HepG2 (cell line): ENCODE measurements at regions not wholly inside any gene's neighbourhood (a gene's known extent, or its start where the extent isn't known, plus 50 kb on each side); places are given as distances from the start of the nearest gene placed in this dataset.

ENCODE experiments used
- ATAC-seq: fragments of 200-7000 bp; cut with Tn5 transposase; 3 replicates; pipeline ENCODE4 v1.9.1; 2020; ENCODE audit warnings: mild to moderate bottlenecking, moderate library complexity
- BruUV-seq: library from RNA; stranded (reverse); fragments of 400-500 nt; replicated peaks from 2 replicates; lab custom pipeline; 2021; lab: Mats Ljungman, UMichigan
- CTCF ChIA-PET: fragments of 300-600 bp; formaldehyde crosslinking; extraction: SDS; loops from one replicate; lab custom pipeline; 2021; ENCODE audit warnings: low total read pairs, inconsistent platforms, low intra/inter-chr PET ratio; lab: Yijun Ruan, JAX
- POLR2A ChIA-PET: fragments of 350-600 bp; sonication (Branson Sonifier 250); formaldehyde crosslinking; loops from one replicate; lab custom pipeline; 2020; ENCODE audit warnings: antibody characterized with exemption, inconsistent platforms; lab: Yijun Ruan, JAX
- DNase-seq: peaks from one replicate; pipeline ENCODE4 v3.0.0-alpha.2; 2015; ENCODE audit warnings: low spot score
- FAIRE-seq: peaks from 3 replicates; lab custom pipeline; 2011; peaks lifted over from hg19 to GRCh38; lab: Jason Lieb, UNC
- H2AFZ ChIP-seq: one replicate; pipeline ENCODE4 v1.6.1; 2011; ENCODE audit warnings: low read length, inconsistent platforms
- H3K27ac ChIP-seq: fragments of 300-600 bp; 3 replicates; pipeline ENCODE4 v1.8.0; 2011; ENCODE audit warnings: mixed run types, mild to moderate bottlenecking, mixed read lengths, low read length, inconsistent platforms; ENCODE audit not compliant: insufficient read depth; ENCODE audit errors: extremely low read length
- H3K27me3 ChIP-seq, 2 experiments: fragments of 200-600 bp in 1 of 2; 2 replicates in 1 of 2; 3 replicates in 1 of 2; pipeline versions ENCODE4 v1.6.0 to v1.8.0; 2011; ENCODE audit warnings: low read length in 2 of 2, mild to moderate bottlenecking in 2 of 2, moderate library complexity in 2 of 2, inconsistent platforms in 1 of 2; ENCODE audit not compliant: insufficient read depth in 2 of 2, control insufficient read depth in 1 of 2
- H3K36me3 ChIP-seq, 2 experiments: fragments of 200-600 bp in 1 of 2; replicated peaks in 1 of 2; 2 replicates in 1 of 2; 3 replicates in 1 of 2; pipeline versions ENCODE4 v1.5.1 to v1.8.0; 2011; ENCODE audit warnings: low read length in 2 of 2, inconsistent platforms in 1 of 2; ENCODE audit not compliant: insufficient read depth in 2 of 2, control insufficient read depth in 1 of 2
- H3K4me1 ChIP-seq: 2 replicates; pipeline ENCODE4 v1.5.1; 2012; ENCODE audit warnings: low read length, inconsistent platforms; ENCODE audit not compliant: insufficient read depth
- H3K4me2 ChIP-seq: 2 replicates; pipeline ENCODE4 v1.6.0; 2011; ENCODE audit warnings: low read depth, low read length, inconsistent platforms
- H3K4me3 ChIP-seq, 3 experiments: fragments of 200-600 bp in 1 of 3; sonication (generic), shearing (Covaris generic) in 1 of 3; replicated peaks in 1 of 3; 2 replicates each; pipeline ENCODE4 v1.5.1; 2011 to 2016; ENCODE audit warnings: low read length in 3 of 3, inconsistent platforms in 2 of 3, low read depth in 2 of 3, mild to moderate bottlenecking in 2 of 3, control low read depth in 1 of 3, mixed read lengths in 1 of 3; ENCODE audit not compliant: insufficient read depth in 1 of 3
- H3K79me2 ChIP-seq: one replicate; pipeline ENCODE4 v1.6.1; 2011; ENCODE audit warnings: low read length, inconsistent platforms; ENCODE audit not compliant: insufficient read depth
- H3K9ac ChIP-seq: 2 replicates; pipeline ENCODE4 v1.6.0; 2011; ENCODE audit warnings: mild to moderate bottlenecking, low read depth, low read length, inconsistent platforms; ENCODE audit not compliant: insufficient read depth
- H3K9me3 ChIP-seq: 2 replicates; pipeline ENCODE4 v1.5.1; 2012; ENCODE audit warnings: mild to moderate bottlenecking, low read length
- H4K20me1 ChIP-seq: 2 replicates; pipeline ENCODE4 v1.6.0; 2011; ENCODE audit warnings: inconsistent platforms, mild to moderate bottlenecking, low read length, moderate library complexity; ENCODE audit not compliant: insufficient read depth
- BRCA1 ChIP-seq: sonication (generic); formaldehyde crosslinking; IDR thresholded peaks from 2 replicates; pipeline ENCODE4 v1.4.0; 2020; ENCODE audit warnings: missing genetic modification reagents
- CSRNP1 ChIP-seq: sonication (generic); formaldehyde crosslinking; IDR thresholded peaks from 2 replicates; pipeline ENCODE4 v1.8.1; 2023; ENCODE audit warnings: mild to moderate bottlenecking, missing genetic modification reagents
- ELK4 ChIP-seq: sonication (generic); formaldehyde crosslinking; IDR thresholded peaks from 2 replicates; pipeline ENCODE4 v1.9.0; 2021; ENCODE audit warnings: missing genetic modification reagents, borderline replicate concordance
- GTF3A ChIP-seq: sonication (generic); formaldehyde crosslinking; conservative IDR thresholded peaks from 2 replicates; pipeline ENCODE4 v1.4.0; 2020; ENCODE audit warnings: mild to moderate bottlenecking, missing genetic modification reagents
- NCOA1 ChIP-seq: sonication (generic); formaldehyde crosslinking; IDR thresholded peaks from 2 replicates; pipeline ENCODE4 v1.9.0; 2021; ENCODE audit warnings: missing genetic modification reagents
- ZBTB40 ChIP-seq, 2 experiments: fragments of 450-650 bp in 1 of 2; sonication (generic) in 1 of 2; formaldehyde crosslinking in 1 of 2; IDR thresholded peaks; 2 replicates each; pipeline versions ENCODE4 v1.6.1 to v1.8.0; 2016 to 2022; ENCODE audit warnings: antibody characterized with exemption in 1 of 2, mild to moderate bottlenecking in 1 of 2, missing genetic modification reagents in 1 of 2
- ZNF362 ChIP-seq: sonication (generic); formaldehyde crosslinking; IDR thresholded peaks from 2 replicates; pipeline ENCODE4 v1.4.0; 2020; ENCODE audit warnings: missing genetic modification reagents, mild to moderate bottlenecking, borderline replicate concordance
- ZNF550 ChIP-seq: sonication (generic); formaldehyde crosslinking; IDR thresholded peaks from 2 replicates; pipeline ENCODE4 v1.4.0; 2020; ENCODE audit warnings: mild to moderate bottlenecking, missing genetic modification reagents, borderline replicate concordance
- ZNF747 ChIP-seq: sonication (generic); formaldehyde crosslinking; IDR thresholded peaks from 2 replicates; pipeline ENCODE4 v1.8.1; 2023; ENCODE audit warnings: missing genetic modification reagents, mild to moderate bottlenecking, borderline replicate concordance
- WGBS: methylation state at CpG from one replicate; pipeline ENCODE4 v1.1.6; 2017; ENCODE audit warnings: low lambda C conversion rate; 5-methylcytosine and 5-hydroxymethylcytosine counted together
- in situ Hi-C: cut with HindIII; loops from 2 replicates; pipeline ENCODE4 v1.10.0; 2017; ENCODE audit warnings: low pct_unique_long_range_greater_than_20kb; ENCODE audit not compliant: extremely low pct_ligation_motif_present
- intact Hi-C: fragments of 100-400 bp; cut with micrococcal nuclease; formaldehyde crosslinking; loops from one replicate; pipeline ENCODE4 v1.10.0; 2022; ENCODE audit not compliant: unreplicated experiment

- no peak for TF ChIP-seq CSRNP1 (CRISPR knock-in tag)
Observed at GRCh38 chrX:121365572-121366161, 318.3 kb downstream of the GLUD2 start (continued).

GRCh38 chrX:121374471-121374870 is 327.1 kb downstream of the GLUD2 start:
- WGBS, result 15% methylated on average over 3 of the region's 3 CpGs
- FAIRE-seq (no peak), DNase-seq (no peak), ATAC-seq (no peak)
- H3K4me1 ChIP-seq, result no peaks in the 10 kb centered on the region
- ChIA-PET POLR2A (no interaction called here), CTCF (no interaction called here)
- BruUV-seq, result no TSS peak
- H3K27me3 ChIP-seq, result no peaks in the 10 kb centered on the region
- no peak overlapping the region for H3K4me2 ChIP-seq
- no peaks in the 10 kb centered on the region for H3K9me3 ChIP-seq
- H3K9ac ChIP-seq, result no peak overlapping the region
- no peak overlapping the region for H2AFZ ChIP-seq
- no peak overlapping the region for H3K27ac ChIP-seq
- in situ Hi-C loops, result no loop called here
- H3K4me3 ChIP-seq, result no peak overlapping the region
- H3K36me3 ChIP-seq, result no peaks in the 10 kb centered on the region
- no peaks in the 10 kb centered on the region for H4K20me1 ChIP-seq
- intact Hi-C loops, result no loop called here
- no peaks in the 10 kb centered on the region for H3K79me2 ChIP-seq
- TF ChIP-seq ZBTB40 (IDR thresholded peaks at IDR 0.05) (no peak), ZBTB40 (CRISPR knock-in tag; IDR thresholded peaks at IDR 0.05) (no peak), BRCA1 (CRISPR knock-in tag) (no peak), ELK4 (no peak), GTF3A (CRISPR knock-in tag) (no peak), ZNF550 (CRISPR knock-in tag) (no peak), NCOA1 (no peak), ZNF362 (CRISPR knock-in tag) (no peak), ZNF747 (CRISPR knock-in tag) (no peak)
